ENCODE measurements at regions not wholly inside any gene's neighbourhood (a gene's known extent, or its start where the extent isn't known, plus 50 kb on each side); places are given as distances from the start of the nearest gene placed in this dataset.
A peak's percentile ranks its signal among the peaks of the same experiment; 100 is the strongest.
"Not testable (repeated sequence)": the region's sequence is repeated elsewhere in the genome, so short reads cannot be mapped to it uniquely, and the experiment has no call there.

- DNase-seq = no peak
- peak; percentile 14; the same call in 1 of the 2 replicates for TF ChIP-seq CTCF (IDR thresholded peaks at IDR 0.05; ENCODE audit: low read depth, low read length)
- H3K4me3 ChIP-seq (ENCODE audit: low read depth, low read length) = no peak overlapping the region
- H3K36me3 ChIP-seq = no peaks in the 10 kb centered on the region
- no peaks in the 10 kb centered on the region for H3K27me3 ChIP-seq
- no peaks in the 10 kb centered on the region for H3K9me3 ChIP-seq
- H3K4me1 ChIP-seq = no peaks in the 10 kb centered on the region
Observed at GRCh38 chr2:125656190-125656589, 999.8 kb upstream of the GYPC start.

- no peak overlapping the region for H3K4me3 ChIP-seq (ENCODE audit: low read depth, low read length)
- H3K36me3 ChIP-seq = no peaks in the 10 kb centered on the region
- no peaks in the 10 kb centered on the region for H3K9me3 ChIP-seq
- DNase-seq = no peak
- no peaks in the 10 kb centered on the region for H3K27me3 ChIP-seq
- TF ChIP-seq CTCF (IDR thresholded peaks at IDR 0.05; ENCODE audit: low read depth, low read length) = no peak
- no peaks in the 10 kb centered on the region for H3K4me1 ChIP-seq
Observed at GRCh38 chr2:125658583-125658982, 997.4 kb upstream of the GYPC start.

- not testable (repeated sequence) for H3K36me3 ChIP-seq; H3K4me3 ChIP-seq (ENCODE audit: low read depth, low read length); H3K4me1 ChIP-seq; H3K27me3 ChIP-seq; H3K9me3 ChIP-seq; DNase-seq
Observed at GRCh38 chr2:125660369-125660768, 995.6 kb upstream of the GYPC start.

GRCh38 chr2:125667630-125668029 is 988.3 kb upstream of the GYPC start:
- no peak overlapping the region for H3K4me3 ChIP-seq (ENCODE audit: low read depth, low read length)
- no peaks in the 10 kb centered on the region for H3K4me1 ChIP-seq
- H3K27me3 ChIP-seq = no peaks in the 10 kb centered on the region
- no peaks in the 10 kb centered on the region for H3K36me3 ChIP-seq
- H3K9me3 ChIP-seq = no peaks in the 10 kb centered on the region
- DNase-seq = no peak
- TF ChIP-seq CTCF (IDR thresholded peaks at IDR 0.05; ENCODE audit: low read depth, low read length) = no peak

- H3K4me1 ChIP-seq = no peaks in the 10 kb centered on the region
- H3K9me3 ChIP-seq = no peaks in the 10 kb centered on the region
- H3K36me3 ChIP-seq = no peaks in the 10 kb centered on the region
Observed at GRCh38 chr2:125679903-125680302, 976.1 kb upstream of the GYPC start.

GRCh38 chr2:125680809-125681208 is 975.1 kb upstream of the GYPC start:
- no peak for DNase-seq
- TF ChIP-seq CTCF (IDR thresholded peaks at IDR 0.05; ENCODE audit: low read depth, low read length) = no peak
- Histone ChIP-seq H3K4me3 (ENCODE audit: low read depth, low read length) (no peak overlapping the region), H3K9me3 (no peaks in the 10 kb centered on the region), H3K27me3 (no peaks in the 10 kb centered on the region), H3K4me1 (no peaks in the 10 kb centered on the region), H3K36me3 (no peaks in the 10 kb centered on the region)

More at GRCh38 chr2:125679903-125680302, 976.1 kb upstream of the GYPC start:
- no peak for DNase-seq
- Histone ChIP-seq H3K27me3 (no peaks in the 10 kb centered on the region), H3K4me3 (ENCODE audit: low read depth, low read length) (no peak overlapping the region)
- no peak for TF ChIP-seq CTCF (IDR thresholded peaks at IDR 0.05; ENCODE audit: low read depth, low read length)

GRCh38 chr2:125681576-125681975 is 974.4 kb upstream of the GYPC start:
- no peak for DNase-seq
- no peaks in the 10 kb centered on the region for H3K4me1 ChIP-seq
- H3K27me3 ChIP-seq = no peaks in the 10 kb centered on the region
- H3K9me3 ChIP-seq = no peaks in the 10 kb centered on the region
- H3K4me3 ChIP-seq (ENCODE audit: low read depth, low read length) = no peak overlapping the region
- no peaks in the 10 kb centered on the region for H3K36me3 ChIP-seq
- no peak for TF ChIP-seq CTCF (IDR thresholded peaks at IDR 0.05; ENCODE audit: low read depth, low read length)
